Skin of body (tissue), 1 donor: ENCODE measurements at regions not wholly inside any gene's neighbourhood (a gene's known extent, or its start where the extent isn't known, plus 50 kb on each side); places are given as distances from the start of the nearest gene placed in this dataset.
A peak's percentile ranks its signal among the peaks of the same experiment; 100 is the strongest.

ENCODE experiments used
- DNase-seq: peaks from one replicate; lab custom pipeline; 2025; lab: John Stamatoyannopoulos, UW

GRCh38 chr6:108778421-108779186, 69.6 kb upstream of the ARMC2 start:
- no peak for DNase-seq

- DNase-seq: no peak
Measured at GRCh38 chr6:108779536-108780275, 68.5 kb upstream of the ARMC2 start.

- DNase-seq: no peak
Measured at GRCh38 chr6:108780784-108781183, 67.4 kb upstream of the ARMC2 start.

GRCh38 chr6:108781419-108782100, 66.7 kb upstream of the ARMC2 start:
- no peak for DNase-seq

- DNase-seq: peak; percentile 60
Measured at GRCh38 chr6:108782179-108783041, 65.8 kb upstream of the ARMC2 start.

GRCh38 chr6:108785653-108786052, 62.6 kb upstream of the ARMC2 start:
- DNase-seq: no peak

- DNase-seq: no peak
Measured at GRCh38 chr6:108788416-108788815, 59.8 kb upstream of the ARMC2 start.

GRCh38 chr6:108789475-108789874, 58.7 kb upstream of the ARMC2 start:
- DNase-seq: no peak

GRCh38 chr6:108791700-108792099, 56.5 kb upstream of the ARMC2 start:
- no peak for DNase-seq

- no peak for DNase-seq
Measured at GRCh38 chr6:108793516-108794251, 54.5 kb upstream of the ARMC2 start.

- no peak for DNase-seq
Measured at GRCh38 chr6:108795122-108795521, 53.1 kb upstream of the ARMC2 start.

GRCh38 chr6:108795814-108796213, 52.4 kb upstream of the ARMC2 start:
- DNase-seq: no peak

- DNase-seq: no peak
Measured at GRCh38 chr6:108796875-108797274, 51.3 kb upstream of the ARMC2 start.

- no peak for DNase-seq
Measured at GRCh38 chr6:108797951-108798669, 50.1 kb upstream of the ARMC2 start.
